ENCODE measurements at regions not wholly inside any gene's neighbourhood (a gene's known extent, or its start where the extent isn't known, plus 50 kb on each side); places are given as distances from the start of the nearest gene placed in this dataset.

- no CpG with 5 or more reads among the region's 4 CpGs for WGBS (ENCODE audit: insufficient coverage)
- no peaks in the 10 kb centered on the region for H3K27me3 ChIP-seq (ENCODE audit: control insufficient read depth, insufficient read depth, low read length)
- H3K27ac ChIP-seq (ENCODE audit: low read depth, low read length) = no peak overlapping the region
- no peaks in the 10 kb centered on the region for H3K4me1 ChIP-seq (ENCODE audit: control insufficient read depth, insufficient read depth, low read length)
- no peaks in the 10 kb centered on the region for H3K9me3 ChIP-seq (ENCODE audit: control insufficient read depth, insufficient read depth, low read length)
- no peak overlapping the region for H3K4me3 ChIP-seq (ENCODE audit: low read depth, low read length)
- no peaks in the 10 kb centered on the region for H3K36me3 ChIP-seq (ENCODE audit: control insufficient read depth, insufficient read depth, low read length)
- peak in 2 of 6 donors; percentile 45 to 55 for DNase-seq (ENCODE audit: low read depth in 4 of 6, low spot score in 6 of 6)
Observed at GRCh38 chr6:141677598-141678211, 455.0 kb upstream of the GJE1 start.

GRCh38 chr6:141675957-141676356 lies 456.8 kb upstream of the GJE1 start:
- Histone ChIP-seq H3K4me1 (ENCODE audit: control insufficient read depth, insufficient read depth, low read length) (no peaks in the 10 kb centered on the region), H3K9me3 (ENCODE audit: control insufficient read depth, insufficient read depth, low read length) (no peaks in the 10 kb centered on the region), H3K27ac (ENCODE audit: low read depth, low read length) (no peak overlapping the region), H3K4me3 (ENCODE audit: low read depth, low read length) (no peak overlapping the region), H3K36me3 (ENCODE audit: control insufficient read depth, insufficient read depth, low read length) (no peaks in the 10 kb centered on the region), H3K27me3 (ENCODE audit: control insufficient read depth, insufficient read depth, low read length) (no peaks in the 10 kb centered on the region)
- DNase-seq (ENCODE audit: low read depth in 4 of 6, low spot score in 6 of 6) = peak in 2 of 6 donors; percentile 35 to 48
- WGBS (ENCODE audit: insufficient coverage) = no CpG with 5 or more reads among the region's 1 CpG

GRCh38 chr6:141669141-141669540 lies 463.6 kb upstream of the GJE1 start:
- 86% methylated on average over 5 of the region's 7 CpGs for WGBS (ENCODE audit: insufficient coverage)
- Histone ChIP-seq H3K4me1 (ENCODE audit: control insufficient read depth, insufficient read depth, low read length) (peaks cover 5% of the 10 kb centered on the region), H3K36me3 (ENCODE audit: control insufficient read depth, insufficient read depth, low read length) (no peaks in the 10 kb centered on the region)

GRCh38 chr6:141667580-141668309 lies 465.0 kb upstream of the GJE1 start:
- no peaks in the 10 kb centered on the region for H3K9me3 ChIP-seq (ENCODE audit: control insufficient read depth, insufficient read depth, low read length)
- H3K36me3 ChIP-seq (ENCODE audit: control insufficient read depth, insufficient read depth, low read length) = no peaks in the 10 kb centered on the region
- no peak overlapping the region for H3K27ac ChIP-seq (ENCODE audit: low read depth, low read length)
- 39% methylated on average over 3 of the region's 3 CpGs for WGBS (ENCODE audit: insufficient coverage)
- H3K4me3 ChIP-seq (ENCODE audit: low read depth, low read length) = no peak overlapping the region
- H3K4me1 ChIP-seq (ENCODE audit: control insufficient read depth, insufficient read depth, low read length) = peaks cover 5% of the 10 kb centered on the region
- H3K27me3 ChIP-seq (ENCODE audit: control insufficient read depth, insufficient read depth, low read length) = no peaks in the 10 kb centered on the region
- peak in 3 of 6 donors; percentile 14 to 32 (median 28) for DNase-seq (ENCODE audit: low read depth in 4 of 6, low spot score in 6 of 6)

More at GRCh38 chr6:141669141-141669540, 463.6 kb upstream of the GJE1 start:
- Histone ChIP-seq H3K4me3 (ENCODE audit: low read depth, low read length) (no peak overlapping the region), H3K9me3 (ENCODE audit: control insufficient read depth, insufficient read depth, low read length) (no peaks in the 10 kb centered on the region), H3K27me3 (ENCODE audit: control insufficient read depth, insufficient read depth, low read length) (no peaks in the 10 kb centered on the region), H3K27ac (ENCODE audit: low read depth, low read length) (no peak overlapping the region)
- DNase-seq (ENCODE audit: low read depth in 4 of 6, low spot score in 6 of 6) = no peak

GRCh38 chr6:141666187-141666586 lies 466.5 kb upstream of the GJE1 start:
- H3K4me3 ChIP-seq (ENCODE audit: low read depth, low read length) = no peak overlapping the region
- peaks cover 5% of the 10 kb centered on the region for H3K4me1 ChIP-seq (ENCODE audit: control insufficient read depth, insufficient read depth, low read length)
- H3K27me3 ChIP-seq (ENCODE audit: control insufficient read depth, insufficient read depth, low read length) = no peaks in the 10 kb centered on the region
- no peak overlapping the region for H3K27ac ChIP-seq (ENCODE audit: low read depth, low read length)
- no CpG with 5 or more reads among the region's 1 CpG for WGBS (ENCODE audit: insufficient coverage)
- H3K9me3 ChIP-seq (ENCODE audit: control insufficient read depth, insufficient read depth, low read length) = no peaks in the 10 kb centered on the region
- no peaks in the 10 kb centered on the region for H3K36me3 ChIP-seq (ENCODE audit: control insufficient read depth, insufficient read depth, low read length)
- DNase-seq (ENCODE audit: low read depth in 4 of 6, low spot score in 6 of 6) = no peak

GRCh38 chr6:141664744-141665143 lies 468.0 kb upstream of the GJE1 start:
- Histone ChIP-seq H3K4me3 (ENCODE audit: low read depth, low read length) (no peak overlapping the region), H3K9me3 (ENCODE audit: control insufficient read depth, insufficient read depth, low read length) (no peaks in the 10 kb centered on the region), H3K27ac (ENCODE audit: low read depth, low read length) (no peak overlapping the region), H3K4me1 (ENCODE audit: control insufficient read depth, insufficient read depth, low read length) (peaks cover 5% of the 10 kb centered on the region), H3K27me3 (ENCODE audit: control insufficient read depth, insufficient read depth, low read length) (no peaks in the 10 kb centered on the region), H3K36me3 (ENCODE audit: control insufficient read depth, insufficient read depth, low read length) (no peaks in the 10 kb centered on the region)
- DNase-seq (ENCODE audit: low read depth in 4 of 6, low spot score in 6 of 6) = no peak
- 100% methylated on average over 1 of the region's 2 CpGs for WGBS (ENCODE audit: insufficient coverage)

GRCh38 chr6:141659582-141659981 lies 473.1 kb upstream of the GJE1 start:
- no peak for DNase-seq (ENCODE audit: low read depth in 4 of 6, low spot score in 6 of 6)
- peaks cover 2% of the 10 kb centered on the region for H3K9me3 ChIP-seq (ENCODE audit: control insufficient read depth, insufficient read depth, low read length)
- no peaks in the 10 kb centered on the region for H3K27me3 ChIP-seq (ENCODE audit: control insufficient read depth, insufficient read depth, low read length)
- H3K4me1 ChIP-seq (ENCODE audit: control insufficient read depth, insufficient read depth, low read length) = no peaks in the 10 kb centered on the region
- WGBS (ENCODE audit: insufficient coverage) = no CpG with 5 or more reads among the region's 3 CpGs
- no peaks in the 10 kb centered on the region for H3K36me3 ChIP-seq (ENCODE audit: control insufficient read depth, insufficient read depth, low read length)
- no peak overlapping the region for H3K4me3 ChIP-seq (ENCODE audit: low read depth, low read length)
- H3K27ac ChIP-seq (ENCODE audit: low read depth, low read length) = no peak overlapping the region

GRCh38 chr6:141658696-141659095 lies 474.0 kb upstream of the GJE1 start:
- Histone ChIP-seq H3K27ac (ENCODE audit: low read depth, low read length) (no peak overlapping the region), H3K4me1 (ENCODE audit: control insufficient read depth, insufficient read depth, low read length) (no peaks in the 10 kb centered on the region), H3K9me3 (ENCODE audit: control insufficient read depth, insufficient read depth, low read length) (peaks cover 2% of the 10 kb centered on the region), H3K36me3 (ENCODE audit: control insufficient read depth, insufficient read depth, low read length) (no peaks in the 10 kb centered on the region), H3K4me3 (ENCODE audit: low read depth, low read length) (no peak overlapping the region), H3K27me3 (ENCODE audit: control insufficient read depth, insufficient read depth, low read length) (no peaks in the 10 kb centered on the region)
- peak in 1 of 6 donors; percentile 59 for DNase-seq (ENCODE audit: low read depth in 4 of 6, low spot score in 6 of 6)
- WGBS (ENCODE audit: insufficient coverage) = no CpG with 5 or more reads among the region's 2 CpGs

- Histone ChIP-seq H3K27ac (ENCODE audit: low read depth, low read length) (no peak overlapping the region), H3K27me3 (ENCODE audit: control insufficient read depth, insufficient read depth, low read length) (no peaks in the 10 kb centered on the region), H3K36me3 (ENCODE audit: control insufficient read depth, insufficient read depth, low read length) (no peaks in the 10 kb centered on the region), H3K9me3 (ENCODE audit: control insufficient read depth, insufficient read depth, low read length) (peaks cover 2% of the 10 kb centered on the region), H3K4me3 (ENCODE audit: low read depth, low read length) (no peak overlapping the region), H3K4me1 (ENCODE audit: control insufficient read depth, insufficient read depth, low read length) (no peaks in the 10 kb centered on the region)
- no peak for DNase-seq (ENCODE audit: low read depth in 4 of 6, low spot score in 6 of 6)
- no CpG with 5 or more reads among the region's 1 CpG for WGBS (ENCODE audit: insufficient coverage)
Observed at GRCh38 chr6:141657812-141658211, 474.9 kb upstream of the GJE1 start.

- no peaks in the 10 kb centered on the region for H3K36me3 ChIP-seq (ENCODE audit: control insufficient read depth, insufficient read depth, low read length)
- peak in 2 of 6 donors; percentile 16 to 22 for DNase-seq (ENCODE audit: low read depth in 4 of 6, low spot score in 6 of 6)
- WGBS (ENCODE audit: insufficient coverage) = 100% methylated on average over 1 of the region's 1 CpG
- H3K27me3 ChIP-seq (ENCODE audit: control insufficient read depth, insufficient read depth, low read length) = no peaks in the 10 kb centered on the region
- H3K9me3 ChIP-seq (ENCODE audit: control insufficient read depth, insufficient read depth, low read length) = peaks cover 2% of the 10 kb centered on the region
- no peaks in the 10 kb centered on the region for H3K4me1 ChIP-seq (ENCODE audit: control insufficient read depth, insufficient read depth, low read length)
- no peak overlapping the region for H3K27ac ChIP-seq (ENCODE audit: low read depth, low read length)
- H3K4me3 ChIP-seq (ENCODE audit: low read depth, low read length) = no peak overlapping the region
Observed at GRCh38 chr6:141653590-141653989, 479.1 kb upstream of the GJE1 start.
